ENCODE measurements at regions not wholly inside any gene's neighbourhood (a gene's known extent, or its start where the extent isn't known, plus 50 kb on each side); places are given as distances from the start of the nearest gene placed in this dataset.

DNA sequence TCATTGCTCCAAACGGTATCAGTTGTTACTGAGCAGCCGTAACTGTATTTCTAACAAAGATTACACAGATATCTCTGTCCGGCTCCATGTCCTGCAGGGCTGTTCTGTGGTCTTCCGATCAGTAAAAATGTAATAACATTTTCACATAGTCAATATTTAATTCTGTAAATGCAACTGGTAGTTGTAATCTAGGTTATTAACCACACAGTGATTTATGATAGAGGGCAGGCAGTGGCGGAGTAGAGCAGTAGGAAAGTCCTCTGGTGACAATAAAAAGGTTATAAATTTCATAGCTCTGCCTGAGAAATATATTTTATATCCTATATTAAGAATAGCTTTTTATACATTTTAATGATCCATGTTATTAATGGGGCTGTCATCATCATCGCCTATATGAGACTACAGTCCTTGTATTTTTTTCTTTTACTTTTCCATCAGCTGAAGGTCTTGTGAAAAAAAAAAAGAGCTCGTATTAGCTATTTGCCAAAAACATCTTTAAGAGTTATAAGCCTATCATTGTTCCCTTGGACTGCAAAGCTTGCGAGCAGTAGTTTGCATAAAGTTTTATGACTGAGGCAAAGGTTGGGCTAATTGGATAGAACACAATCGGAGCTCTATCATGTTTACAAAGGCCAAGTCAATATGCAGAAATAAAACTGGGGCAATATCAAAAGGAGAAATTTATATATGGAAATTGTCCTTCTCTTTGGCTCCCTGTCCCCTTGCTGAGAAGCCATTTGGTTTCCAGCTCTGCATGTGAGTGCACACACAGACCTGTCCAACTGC is 648.0 kb downstream of the IRX1 start:
- H3K27me3 Mint-ChIP-seq (ENCODE audit: low read depth, unreplicated experiment), result peaks cover 6% of the 10 kb centered on the region
- FAIRE-seq, result no peak

DNA sequence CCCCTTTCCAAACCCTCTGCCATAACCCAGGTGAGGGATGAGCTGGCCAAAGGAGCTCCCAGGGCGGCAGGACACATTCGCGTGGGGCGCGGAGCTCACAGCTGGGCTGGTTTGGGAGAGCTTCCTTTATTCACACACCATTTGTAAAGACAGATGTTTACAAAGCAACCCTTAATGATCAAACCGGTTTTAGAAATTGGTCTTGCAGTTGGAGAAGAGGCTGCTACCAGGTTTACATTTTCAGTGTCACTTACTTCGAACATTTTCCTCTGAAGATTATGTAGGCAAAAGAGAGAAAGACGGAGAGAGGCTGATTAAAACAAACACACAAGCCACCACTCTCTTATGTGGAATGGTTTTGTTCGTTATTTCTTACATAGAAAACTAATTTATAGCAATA is 648.7 kb downstream of the IRX1 start:
- H3K36me3 Mint-ChIP-seq (ENCODE audit: low read depth, unreplicated experiment), result no peaks in the 10 kb centered on the region

More for the DNA sequence above, 648.0 kb downstream of the IRX1 start:
- Histone ChIP-seq H3K9me3 (ENCODE audit: insufficient read depth, low read depth, low read length) (no peaks in the 10 kb centered on the region), H3K36me3 (ENCODE audit: insufficient read depth, low read length) (no peaks in the 10 kb centered on the region), H3K4me1 (ENCODE audit: insufficient read depth, low read length) (no peaks in the 10 kb centered on the region), H3K27ac (ENCODE audit: low read depth, low read length) (no peak overlapping the region), H3K27me3 (ENCODE audit: insufficient read depth, low read length) (no peaks in the 10 kb centered on the region), H3K9ac (ENCODE audit: low read length) (no peak overlapping the region), H3K79me2 (ENCODE audit: insufficient read depth, low read length) (no peaks in the 10 kb centered on the region), H2AFZ (ENCODE audit: low read depth, low read length) (no peak overlapping the region), H4K20me1 (ENCODE audit: insufficient read depth, low read length) (no peaks in the 10 kb centered on the region), H3K4me3 (ENCODE audit: insufficient read depth, low read depth, low read length) (no peak overlapping the region), H3K4me2 (ENCODE audit: low read length) (no peak overlapping the region)
- no peaks in the 10 kb centered on the region for H3K4me1 Mint-ChIP-seq (ENCODE audit: low read depth, unreplicated experiment)
- TF ChIP-seq EZH2 (IDR thresholded peaks at IDR 0.05; ENCODE audit: insufficient read depth, low read length), result no peak
- no peak overlapping the region for H3K4me3 Mint-ChIP-seq (ENCODE audit: unreplicated experiment)
- no peak for DNase-seq (ENCODE audit: low read depth)
- H3K9me3 Mint-ChIP-seq (ENCODE audit: unreplicated experiment), result no peaks in the 10 kb centered on the region
- no peak overlapping the region for H3K27ac Mint-ChIP-seq (ENCODE audit: unreplicated experiment)
- no peaks in the 10 kb centered on the region for H3K36me3 Mint-ChIP-seq (ENCODE audit: low read depth, unreplicated experiment)

DNA sequence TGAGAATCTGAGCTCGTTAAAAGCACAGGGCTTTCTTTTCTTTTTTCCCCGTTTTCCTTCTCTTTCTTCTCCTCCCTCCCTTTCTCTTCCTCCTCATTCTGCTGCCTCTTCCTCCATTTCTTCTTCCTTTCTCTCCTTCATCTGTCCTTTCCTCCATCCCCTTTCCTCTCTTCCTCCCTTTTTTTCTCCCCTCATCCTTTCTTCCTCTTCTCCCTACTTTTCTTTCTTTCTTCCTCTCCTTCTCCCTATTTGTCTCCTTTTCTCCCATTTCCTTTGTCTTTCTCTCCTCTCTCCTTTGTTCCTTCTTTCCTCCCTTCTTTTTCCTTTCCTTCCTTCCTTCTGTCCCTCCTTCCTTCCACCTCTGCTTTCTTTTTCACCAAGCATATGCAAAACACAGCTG is 649.4 kb downstream of the IRX1 start:
- H3K27ac Mint-ChIP-seq (ENCODE audit: unreplicated experiment), result no peak overlapping the region
- Histone ChIP-seq H3K36me3 (ENCODE audit: insufficient read depth, low read length) (no peaks in the 10 kb centered on the region), H3K27me3 (ENCODE audit: insufficient read depth, low read length) (no peaks in the 10 kb centered on the region), H3K4me1 (ENCODE audit: insufficient read depth, low read length) (no peaks in the 10 kb centered on the region), H3K9me3 (ENCODE audit: insufficient read depth, low read depth, low read length) (no peaks in the 10 kb centered on the region), H3K4me2 (ENCODE audit: low read length) (no peak overlapping the region), H3K27ac (ENCODE audit: low read depth, low read length) (no peak overlapping the region), H2AFZ (ENCODE audit: low read depth, low read length) (no peak overlapping the region), H3K4me3 (ENCODE audit: insufficient read depth, low read depth, low read length) (no peak overlapping the region), H3K79me2 (ENCODE audit: insufficient read depth, low read length) (no peaks in the 10 kb centered on the region), H4K20me1 (ENCODE audit: insufficient read depth, low read length) (no peaks in the 10 kb centered on the region), H3K9ac (ENCODE audit: low read length) (no peak overlapping the region)
- no peak overlapping the region for H3K4me3 Mint-ChIP-seq (ENCODE audit: unreplicated experiment)
- H3K36me3 Mint-ChIP-seq (ENCODE audit: low read depth, unreplicated experiment), result no peaks in the 10 kb centered on the region
- DNase-seq (ENCODE audit: low read depth) (no peak), FAIRE-seq (no peak)
- TF ChIP-seq EZH2 (IDR thresholded peaks at IDR 0.05; ENCODE audit: insufficient read depth, low read length), result no peak
- no peak for TF ChIP-seq CTCF (IDR thresholded peaks at IDR 0.05; ENCODE audit: insufficient read depth, low read depth, low read length)
- no peaks in the 10 kb centered on the region for H3K4me1 Mint-ChIP-seq (ENCODE audit: low read depth, unreplicated experiment)
- peaks cover 6% of the 10 kb centered on the region for H3K27me3 Mint-ChIP-seq (ENCODE audit: low read depth, unreplicated experiment)
- H3K9me3 Mint-ChIP-seq (ENCODE audit: unreplicated experiment), result no peaks in the 10 kb centered on the region

More for the DNA sequence above, 648.7 kb downstream of the IRX1 start:
- Histone ChIP-seq H3K36me3 (ENCODE audit: insufficient read depth, low read length) (no peaks in the 10 kb centered on the region), H3K9me3 (ENCODE audit: insufficient read depth, low read depth, low read length) (no peaks in the 10 kb centered on the region), H3K4me1 (ENCODE audit: insufficient read depth, low read length) (no peaks in the 10 kb centered on the region), H3K4me2 (ENCODE audit: low read length) (no peak overlapping the region), H2AFZ (ENCODE audit: low read depth, low read length) (no peak overlapping the region), H3K4me3 (ENCODE audit: insufficient read depth, low read depth, low read length) (no peak overlapping the region), H3K27ac (ENCODE audit: low read depth, low read length) (no peak overlapping the region), H4K20me1 (ENCODE audit: insufficient read depth, low read length) (no peaks in the 10 kb centered on the region), H3K27me3 (ENCODE audit: insufficient read depth, low read length) (no peaks in the 10 kb centered on the region), H3K79me2 (ENCODE audit: insufficient read depth, low read length) (no peaks in the 10 kb centered on the region), H3K9ac (ENCODE audit: low read length) (no peak overlapping the region)
- no peaks in the 10 kb centered on the region for H3K4me1 Mint-ChIP-seq (ENCODE audit: low read depth, unreplicated experiment)
- H3K9me3 Mint-ChIP-seq (ENCODE audit: unreplicated experiment), result no peaks in the 10 kb centered on the region
- peaks cover 6% of the 10 kb centered on the region for H3K27me3 Mint-ChIP-seq (ENCODE audit: low read depth, unreplicated experiment)
- TF ChIP-seq CTCF (IDR thresholded peaks at IDR 0.05; ENCODE audit: insufficient read depth, low read depth, low read length) (no peak), EZH2 (IDR thresholded peaks at IDR 0.05; ENCODE audit: insufficient read depth, low read length) (no peak)
- no peak overlapping the region for H3K27ac Mint-ChIP-seq (ENCODE audit: unreplicated experiment)
- H3K4me3 Mint-ChIP-seq (ENCODE audit: unreplicated experiment), result no peak overlapping the region
- FAIRE-seq, result no peak
- DNase-seq (ENCODE audit: low read depth), result no peak
